Neural cell (in vitro differentiated cells): ENCODE measurements at regions not wholly inside any gene's neighbourhood (a gene's known extent, or its start where the extent isn't known, plus 50 kb on each side); places are given as distances from the start of the nearest gene placed in this dataset.

Experiments
- H2AFZ ChIP-seq: fragments of 200-600, 300-800 bp; sonication (generic), shearing (Covaris generic); 2 replicates; pipeline ENCODE4 v1.6.0; 2014; ENCODE audit warnings: low read depth, mild to moderate bottlenecking, antibody characterized with exemption, low read length, moderate library complexity
- H3F3A ChIP-seq: fragments of 200-600 bp; shearing (Covaris generic); 2 replicates; pipeline ENCODE4 v1.6.1; 2016; ENCODE audit warnings: mild to moderate bottlenecking, moderate library complexity, mixed read lengths, antibody characterized with exemption, low read length; ENCODE audit not compliant: insufficient read depth, poor library complexity, severe bottlenecking
- H3K27ac ChIP-seq: fragments of 200-600, 300-800 bp; sonication (generic), shearing (Covaris generic); 2 replicates; pipeline ENCODE4 v1.5.1; 2014; ENCODE audit warnings: mild to moderate bottlenecking, low read length, moderate library complexity
- H3K27me3 ChIP-seq: fragments of 300-800, 200-600 bp; sonication (generic), shearing (Covaris generic); 2 replicates; pipeline ENCODE4 v1.6.0; 2014; ENCODE audit warnings: mild to moderate bottlenecking, low read depth, low read length, moderate library complexity; ENCODE audit not compliant: insufficient read depth
- H3K36me3 ChIP-seq: fragments of 300-800, 200-600 bp; sonication (generic), shearing (Covaris generic); 2 replicates; pipeline ENCODE4 v1.5.1; 2014; ENCODE audit warnings: mild to moderate bottlenecking, antibody characterized with exemption, low read length, moderate library complexity; ENCODE audit not compliant: insufficient read depth
- H3K4me2 ChIP-seq: fragments of 300-800, 200-600 bp; sonication (generic), shearing (Covaris generic); 2 replicates; pipeline ENCODE4 v1.6.0; 2014; ENCODE audit warnings: mild to moderate bottlenecking, low read length
- H3K4me3 ChIP-seq: fragments of 300-800, 200-600 bp; sonication (generic), shearing (Covaris generic); 2 replicates; pipeline ENCODE4 v1.5.1; 2014; ENCODE audit warnings: mild to moderate bottlenecking, low read length, moderate library complexity
- H3K79me2 ChIP-seq: fragments of 200-600 bp; shearing (Covaris generic); replicated peaks from 2 replicates; pipeline ENCODE4 v1.6.0; 2014; ENCODE audit warnings: mild to moderate bottlenecking, low read length, moderate library complexity; ENCODE audit not compliant: insufficient read depth
- H3K9ac ChIP-seq: fragments of 300-800, 200-600 bp; sonication (generic), shearing (Covaris generic); 2 replicates; pipeline ENCODE4 v1.6.1; 2016; ENCODE audit warnings: mild to moderate bottlenecking, low read length, mixed read lengths
- H3K9me2 ChIP-seq: fragments of 200-600 bp; shearing (Covaris generic); 2 replicates; pipeline ENCODE4 v1.6.1; 2016; ENCODE audit warnings: mild to moderate bottlenecking, low read length, mixed read lengths; ENCODE audit not compliant: insufficient read depth
- H3K9me3 ChIP-seq: fragments of 200-600, 300-800 bp; sonication (generic), shearing (Covaris generic); 2 replicates; pipeline ENCODE4 v1.6.1; 2016; ENCODE audit warnings: mild to moderate bottlenecking, mixed run types, low read length, moderate library complexity, mixed read lengths
- H4K20me1 ChIP-seq: fragments of 200-600 bp; shearing (Covaris generic); 2 replicates; pipeline ENCODE4 v1.6.1; 2016; ENCODE audit warnings: mild to moderate bottlenecking, mixed run types; ENCODE audit not compliant: insufficient read depth
- CTCF ChIP-seq: fragments of 450-650 bp; IDR thresholded peaks from 2 replicates; pipeline ENCODE4 v1.5.1; 2014; ENCODE audit warnings: antibody characterized with exemption, mild to moderate bottlenecking, moderate library complexity; ENCODE audit not compliant: poor library complexity, severe bottlenecking
- EP300 ChIP-seq: fragments of 450-650 bp; conservative IDR thresholded peaks from 2 replicates; pipeline ENCODE4 v1.6.1; 2014; ENCODE audit warnings: antibody characterized with exemption, mild to moderate bottlenecking, moderate library complexity; ENCODE audit not compliant: poor library complexity, severe bottlenecking
- EZH2 ChIP-seq: fragments of 200-600, 300-800 bp; shearing (Covaris generic), sonication (generic); IDR thresholded peaks from 2 replicates; pipeline ENCODE4 v1.6.1; 2014; ENCODE audit warnings: antibody characterized with exemption, low read length, borderline replicate concordance, mild to moderate bottlenecking; ENCODE audit not compliant: insufficient read depth, poor library complexity, severe bottlenecking
- MXI1 ChIP-seq: fragments of 450-650 bp; conservative IDR thresholded peaks from 2 replicates; pipeline ENCODE4 v1.6.1; 2014; ENCODE audit warnings: antibody characterized with exemption, mild to moderate bottlenecking; ENCODE audit not compliant: poor library complexity, severe bottlenecking
- POLR2AphosphoS5 ChIP-seq: IDR thresholded peaks from 2 replicates; pipeline ENCODE4 v1.6.1; 2012
- RAD21 ChIP-seq: fragments of 450-650 bp; conservative IDR thresholded peaks from 2 replicates; pipeline ENCODE4 v1.6.1; 2014; ENCODE audit warnings: antibody characterized with exemption, mild to moderate bottlenecking, moderate library complexity
- REST ChIP-seq: IDR thresholded peaks from 2 replicates; pipeline ENCODE4 v1.6.1; 2012; ENCODE audit warnings: borderline replicate concordance
- SMC3 ChIP-seq: fragments of 450-650 bp; conservative IDR thresholded peaks from 2 replicates; pipeline ENCODE4 v1.6.1; 2014; ENCODE audit warnings: antibody characterized with exemption, mild to moderate bottlenecking, moderate library complexity; ENCODE audit not compliant: poor library complexity
- TAF1 ChIP-seq: IDR thresholded peaks from 2 replicates; pipeline ENCODE4 v1.6.1; 2012; ENCODE audit warnings: low read depth

GRCh38 chr7:79709574-79710409, 256.3 kb upstream of the MAGI2 start:
- Histone ChIP-seq H3K27ac (no peak overlapping the region), H3K27me3 (no peaks in the 10 kb centered on the region)

GRCh38 chr7:79702116-79702515, 248.6 kb upstream of the MAGI2 start:
- no peaks in the 10 kb centered on the region for H3K9me3 ChIP-seq
- TF ChIP-seq MXI1 (no peak), EP300 (no peak), POLR2AphosphoS5 (no peak), SMC3 (no peak), RAD21 (no peak), EZH2 (no peak), TAF1 (no peak), REST (no peak)

More at GRCh38 chr7:79709574-79710409, 256.3 kb upstream of the MAGI2 start:
- H4K20me1 ChIP-seq = no peaks in the 10 kb centered on the region
- no peak overlapping the region for H3K4me2 ChIP-seq
- TF ChIP-seq TAF1 = no peak
- no peak for TF ChIP-seq EP300
- no peak for TF ChIP-seq POLR2AphosphoS5
- no peak for TF ChIP-seq CTCF
- no peak for TF ChIP-seq MXI1
- no peak for TF ChIP-seq RAD21
- no peak for TF ChIP-seq SMC3
- no peak for TF ChIP-seq REST
- TF ChIP-seq EZH2 = no peak
- H3K9me3 ChIP-seq = no peaks in the 10 kb centered on the region
- no peak overlapping the region for H3K9ac ChIP-seq
- no peaks in the 10 kb centered on the region for H3K9me2 ChIP-seq
- no peak overlapping the region for H2AFZ ChIP-seq
- H3F3A ChIP-seq = no peaks in the 10 kb centered on the region
- no peaks in the 10 kb centered on the region for H3K36me3 ChIP-seq
- no peaks in the 10 kb centered on the region for H3K79me2 ChIP-seq
- H3K4me3 ChIP-seq = no peak overlapping the region

More at GRCh38 chr7:79702116-79702515, 248.6 kb upstream of the MAGI2 start:
- Histone ChIP-seq H3K4me2 (no peak overlapping the region), H2AFZ (no peak overlapping the region), H3K79me2 (no peaks in the 10 kb centered on the region), H3K27me3 (no peaks in the 10 kb centered on the region), H3K27ac (no peak overlapping the region), H4K20me1 (no peaks in the 10 kb centered on the region), H3K9me2 (no peaks in the 10 kb centered on the region), H3K9ac (no peak overlapping the region), H3K4me3 (no peak overlapping the region), H3F3A (no peaks in the 10 kb centered on the region), H3K36me3 (no peaks in the 10 kb centered on the region)
